GM21619 (cell line): ENCODE measurements at regions not wholly inside any gene's neighbourhood (a gene's known extent, or its start where the extent isn't known, plus 50 kb on each side); places are given as distances from the start of the nearest gene placed in this dataset.

Experiments
- ATAC-seq: cut with Tn5 transposase; IDR thresholded peaks from one replicate; pipeline ENCODE4 v1.9.1; 2021; ENCODE audit not compliant: unreplicated experiment

GRCh38 chr13:99053636-99054233 lies 75.9 kb upstream of the DOCK9 start:
- no peak for ATAC-seq

GRCh38 chr13:99055281-99055680 lies 77.4 kb upstream of the DOCK9 start:
- ATAC-seq, result no peak

GRCh38 chr13:99055735-99056134 lies 77.9 kb upstream of the DOCK9 start:
- no peak for ATAC-seq

- ATAC-seq, result no peak
Observed at GRCh38 chr13:99056381-99057014, 78.6 kb upstream of the DOCK9 start.

- no peak for ATAC-seq
Observed at GRCh38 chr13:99057310-99057975, 79.6 kb upstream of the DOCK9 start.

GRCh38 chr13:99058527-99059495 lies 80.9 kb upstream of the DOCK9 start:
- ATAC-seq, result no peak

- no peak for ATAC-seq
Observed at GRCh38 chr13:99059498-99060075, 81.7 kb upstream of the DOCK9 start.

- ATAC-seq, result no peak
Observed at GRCh38 chr13:99061411-99061810, 83.5 kb upstream of the DOCK9 start.

GRCh38 chr13:99062593-99062992 lies 84.7 kb upstream of the DOCK9 start:
- no peak for ATAC-seq

- ATAC-seq, result no peak
Observed at GRCh38 chr13:99063178-99063577, 85.3 kb upstream of the DOCK9 start.

- peak; percentile 66 for ATAC-seq
Observed at GRCh38 chr13:99063952-99064351, 86.1 kb upstream of the DOCK9 start.

- ATAC-seq, result no peak
Observed at GRCh38 chr13:99064624-99065234, 86.9 kb upstream of the DOCK9 start.

GRCh38 chr13:99065235-99066015 lies 87.6 kb upstream of the DOCK9 start:
- no peak for ATAC-seq

GRCh38 chr13:99066219-99066618 lies 88.4 kb upstream of the DOCK9 start:
- ATAC-seq, result no peak

GRCh38 chr13:99067159-99067985 lies 89.5 kb upstream of the DOCK9 start:
- ATAC-seq, result no peak

- no peak for ATAC-seq
Observed at GRCh38 chr13:99071211-99071610, 93.3 kb upstream of the DOCK9 start.

- no peak for ATAC-seq
Observed at GRCh38 chr13:99071666-99072065, 93.8 kb upstream of the DOCK9 start.

- ATAC-seq, result no peak
Observed at GRCh38 chr13:99072356-99072755, 94.5 kb upstream of the DOCK9 start.

GRCh38 chr13:99072941-99073340 lies 95.1 kb upstream of the DOCK9 start:
- no peak for ATAC-seq
